GM12892 (cell line): ENCODE measurements at regions not wholly inside any gene's neighbourhood (a gene's known extent, or its start where the extent isn't known, plus 50 kb on each side); places are given as distances from the start of the nearest gene placed in this dataset.

Experiments used
- POLR2A ChIP-seq: IDR thresholded peaks from 2 replicates; pipeline ENCODE4 v1.6.1; 2011; ENCODE audit warnings: low read depth, low read length, control low read depth
- POLR2AphosphoS5 ChIP-seq: IDR thresholded peaks from 2 replicates; pipeline ENCODE4 v1.6.1; 2011; ENCODE audit warnings: low read depth, low read length, control low read depth

GRCh38 chr7:35993113-35993512 is 159.9 kb upstream of the EEPD1 start:
- TF ChIP-seq POLR2A: no peak
- no peak for TF ChIP-seq POLR2AphosphoS5
